COLO668 (cell line): ENCODE measurements at regions not wholly inside any gene's neighbourhood (a gene's known extent, or its start where the extent isn't known, plus 50 kb on each side); places are given as distances from the start of the nearest gene placed in this dataset.
"Not testable (repeated sequence)": the region's sequence is repeated elsewhere in the genome, so short reads cannot be mapped to it uniquely, and the experiment has no call there.

Experiments
- DNase-seq: peaks from one replicate; lab custom pipeline; 2025; ENCODE audit not compliant: unreplicated experiment; lab: John Stamatoyannopoulos, UW

DNA sequence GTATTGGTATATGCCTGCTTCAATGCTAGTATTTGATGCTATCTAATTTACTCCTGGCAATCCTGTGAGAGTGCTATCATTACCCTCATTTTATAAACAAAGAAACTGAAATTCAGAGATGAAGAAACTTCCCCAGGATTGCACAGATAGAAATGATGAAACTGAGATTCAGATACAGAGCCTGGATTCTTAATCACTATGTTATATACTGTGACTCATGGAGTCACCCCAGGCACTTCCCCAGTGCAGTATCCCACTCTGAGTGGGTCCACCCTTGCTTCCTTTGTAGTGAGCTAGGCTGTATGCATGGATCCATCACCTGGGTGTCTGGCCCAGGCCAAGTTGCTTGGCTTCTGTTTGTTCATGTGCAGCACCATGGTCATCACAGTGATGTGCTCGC is 133.9 kb downstream of the TRIM43 start:
- not testable (repeated sequence) for DNase-seq

DNA sequence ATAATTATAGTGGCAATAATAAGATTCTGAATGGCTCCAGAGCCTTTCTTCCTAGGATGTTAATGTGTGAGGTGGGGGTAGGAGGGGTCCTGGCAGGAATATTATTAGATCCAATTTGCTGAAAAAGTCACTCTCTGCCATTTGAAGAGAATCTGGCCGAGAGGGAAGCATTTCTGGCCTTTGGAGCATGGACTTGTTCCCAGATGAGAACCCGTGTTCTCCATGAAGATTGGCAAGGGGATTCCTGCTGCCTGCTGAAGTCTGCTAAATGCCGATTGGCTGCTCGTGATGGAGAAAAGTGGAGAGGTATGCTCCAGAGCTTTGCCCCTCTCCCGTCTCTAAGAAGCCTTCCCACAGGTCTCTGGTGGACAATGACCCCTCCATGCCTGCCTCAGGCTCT is 135.6 kb downstream of the TRIM43 start:
- not testable (repeated sequence) for DNase-seq

DNA sequence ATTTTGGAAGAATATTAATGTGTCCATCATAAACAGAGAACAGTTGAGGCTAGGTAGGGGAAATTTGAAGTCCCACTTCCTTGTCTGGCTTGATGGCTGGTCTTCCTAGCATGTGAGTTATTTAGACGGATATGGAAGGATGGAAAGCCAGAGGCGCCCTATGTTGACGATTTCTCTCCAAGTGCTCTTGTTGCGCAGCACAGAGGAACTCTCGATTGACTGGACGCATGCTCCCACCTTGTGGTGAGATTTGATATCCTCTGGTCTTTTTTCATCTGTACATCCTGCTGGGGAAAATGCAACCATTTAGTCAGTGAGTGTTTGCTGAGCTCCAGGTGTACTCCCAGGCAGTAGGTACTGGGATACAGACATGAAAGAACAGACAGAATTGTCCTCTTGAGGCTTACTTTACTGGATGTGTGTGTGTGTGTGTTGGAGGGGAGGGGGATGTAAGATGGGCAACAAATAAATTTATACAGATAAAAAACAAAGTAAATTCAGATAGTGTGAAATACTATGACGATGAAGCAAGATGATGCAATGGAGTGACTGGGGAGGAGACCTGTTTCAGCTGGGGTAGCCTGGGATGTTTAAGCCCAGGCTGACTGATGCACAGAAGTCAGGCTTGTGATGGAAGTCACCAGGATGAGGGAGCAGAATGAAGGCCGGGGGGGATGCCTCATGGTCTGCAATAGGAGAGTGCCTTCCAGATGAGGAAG is 137.2 kb downstream of the TRIM43 start:
- peak; percentile 67 for DNase-seq

DNA sequence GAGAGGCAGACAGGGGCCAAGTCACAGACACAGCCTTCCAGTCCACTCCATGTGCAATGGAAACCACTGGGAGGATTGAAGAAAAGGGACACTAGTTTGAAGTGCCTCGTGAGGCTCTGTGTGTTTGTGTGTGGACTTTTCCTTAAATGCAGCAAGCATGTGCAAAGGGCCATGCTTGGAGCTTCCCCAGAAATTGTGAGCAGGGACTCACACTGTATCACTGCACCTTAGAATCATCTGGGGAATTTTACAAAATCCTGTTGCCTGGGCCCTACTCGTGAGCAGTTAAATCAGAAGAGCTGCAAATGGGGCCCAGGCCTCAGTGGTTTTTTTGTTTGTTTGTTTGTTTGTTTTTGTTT is 137.8 kb downstream of the TRIM43 start:
- DNase-seq: no peak

DNA sequence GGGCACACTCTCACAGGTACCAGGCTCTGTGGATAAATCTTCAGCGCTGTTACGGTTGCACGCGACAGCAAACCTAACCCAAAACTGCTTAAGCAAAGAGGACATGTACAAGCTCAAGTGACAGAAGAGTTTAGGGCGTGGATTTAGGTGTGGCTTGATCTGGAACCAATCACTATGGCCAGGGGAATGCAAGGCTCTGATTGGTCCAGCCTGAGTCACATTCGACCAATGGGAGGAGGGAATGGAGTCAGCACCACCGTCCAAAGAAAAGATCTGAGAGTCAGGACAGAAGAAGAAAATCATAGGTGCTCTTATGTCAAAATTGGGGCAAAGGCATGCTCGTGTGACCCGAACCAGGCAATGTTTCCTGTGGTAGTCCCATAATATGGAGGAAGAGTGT is 139.0 kb downstream of the TRIM43 start:
- no peak for DNase-seq

DNA sequence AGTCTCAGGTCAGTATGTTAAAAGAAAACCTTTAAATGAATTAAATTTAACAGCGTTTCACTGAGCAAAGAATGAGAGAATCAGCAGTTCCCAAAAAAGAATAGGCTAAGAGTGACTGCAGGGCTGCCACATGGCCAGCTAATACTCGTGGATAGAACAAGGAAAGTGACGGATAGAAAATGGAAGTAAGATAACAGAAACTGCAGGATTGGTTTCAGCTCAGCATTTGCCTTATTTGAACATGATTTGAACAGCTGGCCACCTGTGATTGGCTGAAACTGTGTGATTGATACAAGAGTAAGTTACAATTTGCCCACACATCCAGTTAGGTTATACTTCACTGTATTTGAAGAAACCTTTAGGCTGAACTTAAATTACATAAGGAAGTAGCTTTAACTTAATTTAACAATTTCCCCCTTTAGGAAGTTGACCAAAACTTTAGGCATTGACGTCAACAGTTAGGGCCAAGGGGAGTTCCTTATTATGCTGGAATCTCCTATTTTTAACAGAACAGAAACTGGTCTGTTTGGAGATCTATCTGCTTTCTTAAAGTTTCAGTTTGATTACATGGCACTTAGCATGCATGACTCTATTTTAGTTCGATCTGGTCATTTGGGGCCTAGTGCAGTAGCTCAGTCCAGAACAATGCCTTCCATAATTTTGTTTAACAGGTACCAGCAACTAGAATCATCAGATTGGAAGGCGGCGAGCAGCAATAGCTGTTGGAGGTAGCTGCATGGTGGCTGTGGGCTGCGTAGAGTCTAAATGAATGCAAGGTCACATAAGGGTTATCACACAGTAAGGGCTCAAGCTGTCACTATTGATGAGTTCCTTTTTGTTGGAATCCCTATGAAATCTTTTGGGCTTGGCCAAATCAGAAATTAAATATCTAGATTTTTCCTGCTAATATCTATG is 143.4 kb downstream of the TRIM43 start:
- DNase-seq: no peak

DNA sequence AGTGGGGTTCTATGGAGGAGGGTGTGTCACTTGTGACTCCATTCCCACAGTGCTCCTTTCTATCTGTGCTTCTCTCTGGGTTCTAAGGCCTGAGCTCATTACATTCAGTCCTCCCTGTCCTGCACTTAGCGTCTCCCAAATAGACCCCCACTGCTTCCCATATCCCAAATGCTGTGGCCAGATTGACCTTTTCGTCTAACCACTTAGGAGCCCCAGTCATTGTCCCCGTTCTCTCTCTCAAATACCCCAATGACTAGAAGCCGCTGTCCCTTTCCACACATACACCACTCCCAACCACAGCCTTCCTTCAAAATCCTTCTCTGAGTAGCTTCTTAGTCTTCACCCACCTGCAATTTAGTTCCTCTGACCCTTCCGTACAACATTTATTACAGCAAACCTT is 146.5 kb downstream of the TRIM43 start:
- no peak for DNase-seq

DNA sequence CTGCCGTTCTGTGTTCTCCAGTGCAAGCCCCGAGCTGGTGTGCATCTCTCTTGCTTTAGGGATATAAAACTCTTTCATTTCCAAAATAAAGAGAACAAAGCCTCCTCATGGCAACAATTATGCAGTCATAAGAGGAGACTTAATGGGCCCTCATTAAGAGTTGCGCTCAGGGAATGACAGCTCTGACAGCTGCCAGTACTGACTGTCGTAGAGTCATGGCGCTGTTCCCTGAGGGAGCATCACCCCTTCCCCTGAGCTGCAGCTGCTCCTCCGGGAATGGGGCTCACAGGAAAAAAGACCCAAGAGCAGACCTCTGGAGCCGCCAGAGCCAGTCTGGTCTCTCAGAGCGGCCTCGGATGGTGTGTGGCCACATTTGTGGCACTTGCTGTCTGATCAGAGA is 160.3 kb downstream of the TRIM43 start:
- not testable (repeated sequence) for DNase-seq

DNA sequence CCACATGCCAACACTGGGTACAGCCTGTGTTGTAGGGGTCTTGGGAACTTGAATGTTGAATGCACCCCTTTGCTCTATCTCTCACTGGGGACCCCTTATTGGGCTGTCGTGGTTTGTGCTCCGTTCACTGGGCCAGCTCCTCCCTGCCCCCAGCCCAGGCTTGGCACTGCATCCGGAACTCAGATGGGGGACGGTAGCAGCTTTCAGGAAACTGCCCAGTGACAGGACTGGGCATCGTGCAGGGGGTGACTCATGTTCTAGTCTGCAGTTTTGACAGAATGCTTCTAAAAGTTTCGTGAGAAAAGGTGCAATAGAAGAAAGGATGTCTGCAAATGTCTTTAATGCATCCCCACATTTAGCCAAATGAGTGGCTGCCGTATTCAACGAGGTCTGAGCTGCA is 162.0 kb downstream of the TRIM43 start:
- DNase-seq: not testable (repeated sequence)

DNA sequence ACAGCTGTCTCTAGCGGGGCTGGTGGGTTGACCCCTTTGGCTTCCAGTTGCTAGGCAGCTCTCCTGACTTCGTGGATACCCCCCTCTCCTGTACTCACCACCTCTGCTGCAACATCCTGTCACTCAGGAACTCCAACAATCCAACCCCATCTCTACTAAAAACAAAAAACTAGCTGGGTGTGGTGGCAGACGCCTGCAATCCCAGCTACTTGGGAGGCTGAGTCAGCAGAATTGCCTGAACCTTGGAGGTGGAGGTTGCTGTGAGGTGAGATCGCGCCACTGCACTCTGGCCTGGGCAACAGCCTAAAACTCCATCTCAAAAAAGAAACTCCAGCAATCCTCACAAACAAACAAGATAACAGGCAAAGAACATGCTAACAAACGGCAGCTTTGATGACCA is 162.4 kb downstream of the TRIM43 start:
- DNase-seq: not testable (repeated sequence)

DNA sequence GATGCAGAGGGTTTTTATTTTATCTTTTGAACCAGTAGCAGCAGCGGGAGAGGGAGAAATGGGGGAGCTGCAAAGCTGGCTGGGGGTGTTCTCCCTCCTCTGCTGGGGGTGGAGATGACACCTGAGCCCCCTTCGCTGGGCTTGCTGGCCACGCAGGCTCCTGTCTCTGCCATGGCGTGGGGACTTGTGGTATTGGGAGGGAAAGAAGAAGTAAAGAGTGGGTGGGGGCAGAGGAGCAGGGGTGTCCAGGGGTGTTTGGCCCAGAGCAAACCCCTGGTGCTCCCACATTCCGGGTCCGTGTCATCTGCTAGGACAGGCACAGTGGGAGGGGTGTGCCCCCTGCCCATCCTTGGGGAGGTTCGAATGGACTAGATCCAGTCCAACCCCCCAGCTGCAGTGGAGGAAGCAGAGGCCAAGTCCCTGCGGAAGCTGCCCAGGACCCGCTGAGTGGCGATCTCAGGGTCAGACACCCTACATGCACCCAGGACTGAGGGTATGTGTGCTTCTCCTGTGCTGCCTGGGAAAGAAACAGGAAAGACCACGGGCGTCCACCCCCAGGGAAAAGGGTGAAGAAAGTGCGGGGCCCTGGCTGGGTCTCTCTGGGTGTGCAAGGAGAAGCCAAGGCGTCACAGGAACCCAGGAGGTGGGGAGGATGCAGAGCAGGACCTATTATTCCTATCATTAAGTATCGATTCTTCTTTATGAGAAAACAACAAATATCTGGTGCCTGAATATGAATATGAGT is 163.2 kb downstream of the TRIM43 start:
- DNase-seq: not testable (repeated sequence)

DNA sequence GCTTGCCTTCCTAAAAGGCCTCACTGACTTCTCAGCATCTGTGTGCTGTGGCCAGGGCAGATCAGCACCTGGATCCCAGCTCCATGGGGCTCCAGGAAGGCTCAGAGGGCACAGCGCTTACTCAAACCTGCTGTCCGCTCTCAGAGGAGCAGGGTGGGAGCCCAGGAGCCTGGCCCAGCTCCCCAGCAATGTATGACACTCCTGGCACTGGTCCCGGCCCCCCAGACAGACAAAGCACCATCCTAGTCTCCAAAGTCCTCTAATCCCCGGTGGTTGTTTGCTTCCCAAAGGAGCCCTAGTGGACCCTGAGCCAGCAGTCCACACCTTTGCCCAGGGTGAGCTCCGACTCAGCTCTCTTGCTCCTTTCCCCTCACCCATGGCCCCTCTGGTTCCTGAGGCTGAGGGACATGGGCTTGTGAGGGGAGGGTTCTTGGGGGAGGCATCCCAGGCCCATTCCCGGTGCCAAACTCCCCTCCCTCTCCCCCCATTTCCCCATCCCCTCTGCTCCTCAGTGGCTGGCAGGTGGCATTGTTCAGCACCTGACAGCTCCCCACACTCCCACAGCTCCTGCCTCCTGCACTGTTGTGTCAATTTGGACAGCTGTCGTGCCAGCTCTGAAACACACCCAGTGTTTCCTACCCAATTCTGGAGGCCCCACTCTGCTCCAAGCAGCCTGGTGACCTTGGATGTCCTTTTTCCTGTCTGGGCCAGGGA is 164.3 kb downstream of the TRIM43 start:
- peak; percentile 60 for DNase-seq

DNA sequence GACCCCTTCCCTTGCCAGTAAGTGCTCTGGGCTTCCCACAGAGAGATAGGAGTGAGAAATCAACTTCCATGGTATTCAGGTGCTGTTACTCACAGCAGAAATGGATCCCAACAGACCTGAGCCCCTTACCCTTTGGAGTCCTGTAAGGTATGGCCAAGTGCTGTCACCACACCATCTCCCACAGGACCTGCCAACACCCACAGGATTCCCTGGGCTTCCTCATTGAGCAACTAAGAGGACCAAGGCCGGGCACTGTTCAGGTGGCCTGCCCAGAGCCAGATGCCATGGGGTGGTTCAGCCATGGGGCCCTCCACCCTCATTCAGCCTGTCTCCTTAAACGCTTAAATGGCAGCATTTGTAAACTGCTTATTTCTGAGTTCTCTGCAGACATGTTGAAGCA is 166.2 kb downstream of the TRIM43 start:
- DNase-seq: no peak

DNA sequence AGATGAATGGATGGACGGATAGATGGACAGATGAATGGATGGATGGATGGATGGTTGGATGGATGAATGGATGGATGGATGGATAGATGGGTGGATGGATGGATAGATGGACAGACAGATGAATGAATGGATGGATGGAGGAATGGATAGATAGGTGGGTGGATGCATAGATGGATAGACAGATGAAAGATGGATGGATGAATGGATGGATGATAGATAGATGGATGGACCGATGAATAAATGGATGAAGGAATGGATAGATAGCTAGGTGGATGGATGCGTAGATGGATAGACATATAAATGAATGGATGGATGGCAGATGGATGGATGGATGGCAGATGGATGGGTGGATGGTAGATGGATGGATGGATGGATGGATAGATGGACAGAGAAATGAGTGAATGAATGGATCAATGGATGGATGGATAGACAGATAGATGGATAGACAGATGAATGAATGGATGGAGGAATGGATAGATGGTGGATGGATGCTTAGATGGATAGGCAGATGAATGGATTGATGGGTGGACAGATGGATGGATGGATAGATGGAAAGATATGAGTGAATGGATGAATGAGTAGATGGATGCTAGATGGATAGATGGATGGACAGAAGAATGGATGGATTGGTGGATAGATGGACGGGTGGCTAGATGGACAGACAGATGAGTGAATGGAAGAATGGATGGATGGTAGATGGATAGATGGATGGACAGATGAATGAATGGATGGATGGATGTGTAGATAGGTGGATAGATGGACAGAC is 167.9 kb downstream of the TRIM43 start:
- no peak for DNase-seq

DNA sequence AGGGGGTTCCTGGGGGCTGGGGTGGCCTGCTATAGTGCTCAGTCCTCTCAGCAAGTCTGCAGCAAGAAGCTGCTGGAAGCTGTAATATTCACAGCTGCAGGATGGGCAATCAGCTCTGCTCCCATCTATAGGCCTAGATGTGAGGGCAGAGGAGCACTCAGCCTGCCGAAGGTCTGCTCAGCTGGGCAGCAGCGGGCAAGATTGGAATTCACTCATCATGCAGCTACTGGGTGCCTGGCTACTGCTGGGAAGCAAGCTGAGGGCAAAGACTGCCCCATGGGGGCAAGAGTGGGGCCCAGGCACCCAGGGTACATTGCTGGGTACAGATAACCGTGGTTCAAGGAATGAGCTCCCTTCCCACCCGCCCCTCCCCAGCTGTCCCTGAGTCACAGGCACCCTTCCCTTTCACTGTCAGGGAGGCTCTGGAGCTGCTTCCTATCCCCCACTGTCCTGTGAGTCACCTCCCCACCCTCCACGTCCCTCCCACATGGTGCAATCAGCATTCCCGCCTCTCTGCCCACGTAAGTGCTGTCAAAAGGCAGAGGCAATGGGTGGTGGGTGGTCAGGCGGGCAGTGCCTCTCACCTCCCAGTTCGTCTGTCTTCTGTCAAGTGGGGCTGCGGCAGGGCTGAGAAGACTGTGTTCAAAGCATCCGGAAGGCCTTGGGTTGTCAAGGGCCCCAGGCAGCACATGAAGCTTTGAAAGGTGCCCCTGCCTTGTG is 169.2 kb downstream of the TRIM43 start:
- no peak for DNase-seq

DNA sequence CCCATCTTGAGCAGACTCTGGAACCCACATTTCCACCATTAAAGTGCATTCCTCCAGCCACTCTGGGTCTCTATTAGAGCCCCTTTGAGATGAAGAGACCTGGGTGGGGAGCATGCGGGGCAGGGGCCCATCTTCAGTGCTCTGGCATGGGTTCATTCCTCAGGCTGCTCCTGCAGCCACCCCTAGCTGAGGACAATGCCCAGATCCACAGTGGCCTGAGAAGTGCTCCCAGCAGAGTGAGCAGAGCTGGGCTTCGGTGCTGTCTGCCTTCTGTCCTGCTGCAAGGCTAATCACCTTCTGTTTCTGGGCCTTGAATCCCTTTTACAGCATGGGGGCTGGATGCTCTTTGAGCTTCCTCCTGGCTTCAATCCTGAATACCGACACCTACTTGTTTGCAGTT is 169.8 kb downstream of the TRIM43 start:
- no peak for DNase-seq

DNA sequence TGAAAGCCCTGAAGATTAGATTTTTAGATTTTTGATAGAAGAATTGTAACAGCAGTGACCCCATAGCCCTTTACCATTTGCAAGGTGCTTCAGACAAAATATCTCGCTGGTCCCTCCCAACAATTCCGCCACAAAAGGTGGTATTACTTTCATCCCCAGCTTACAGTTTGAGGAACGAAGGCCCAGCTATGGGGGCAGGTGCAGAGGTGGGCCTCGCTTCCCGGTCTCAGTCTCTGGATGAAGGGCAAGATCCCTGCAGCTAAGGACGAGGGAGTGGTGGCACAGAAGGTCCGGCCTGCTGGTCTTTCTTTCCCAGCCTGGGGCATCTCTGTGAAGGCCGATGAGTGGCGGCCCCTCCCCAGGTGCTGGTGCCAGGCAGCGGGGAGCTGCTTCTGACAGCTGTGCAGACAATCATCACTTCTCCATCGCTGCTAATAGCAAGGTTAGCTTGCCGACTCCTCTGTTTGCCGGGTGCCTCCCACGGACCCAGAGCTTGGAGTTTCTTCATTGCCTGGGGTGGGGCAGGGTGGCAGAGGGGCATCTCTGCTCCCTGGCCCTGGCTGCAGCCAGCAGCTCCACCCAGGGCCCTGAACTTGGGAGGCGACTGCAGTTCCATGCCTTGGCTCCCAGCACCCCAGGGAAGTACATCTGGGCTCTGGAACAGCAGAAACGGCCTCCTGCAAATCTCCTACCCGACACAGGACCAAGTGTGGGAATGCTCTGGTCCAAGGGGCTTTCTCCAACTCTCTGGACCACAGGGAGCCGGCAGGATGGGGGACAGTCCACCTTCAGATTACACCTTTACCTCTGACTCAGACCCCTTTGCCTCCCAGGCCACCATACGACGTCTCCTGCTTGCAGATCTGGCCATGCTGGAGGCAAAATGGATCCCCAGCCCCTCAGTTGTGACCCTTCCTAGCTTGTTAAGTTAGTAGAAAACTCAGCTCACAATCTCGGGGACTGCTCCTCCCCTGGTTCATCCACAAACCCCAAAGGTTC is 170.5 kb downstream of the TRIM43 start:
- DNase-seq: not testable (repeated sequence)

DNA sequence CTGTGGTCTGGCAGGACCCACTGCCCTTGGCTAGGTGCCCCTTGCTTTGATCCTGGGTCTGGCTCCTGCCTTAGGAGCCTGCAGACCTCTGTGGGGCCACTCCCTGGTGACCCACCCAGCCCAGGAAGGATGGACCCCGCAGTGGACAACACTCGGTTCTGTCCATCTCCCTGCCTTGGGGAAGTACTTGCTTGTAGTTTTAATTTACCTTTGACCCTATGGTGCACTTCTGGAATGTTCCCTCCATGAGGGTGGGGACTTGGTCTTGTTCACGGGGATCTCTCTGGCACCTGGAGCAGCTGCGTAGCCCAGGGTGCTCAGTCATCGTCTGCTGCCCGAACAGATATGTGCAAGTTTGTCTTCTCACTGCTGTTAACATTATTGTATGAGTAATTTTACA is 171.3 kb downstream of the TRIM43 start:
- not testable (repeated sequence) for DNase-seq
